HFFc6 (cell line): ENCODE measurements at regions not wholly inside any gene's neighbourhood (a gene's known extent, or its start where the extent isn't known, plus 50 kb on each side); places are given as distances from the start of the nearest gene placed in this dataset.

Source experiments
- DNase-seq: peaks from one replicate; pipeline ENCODE4 v3.0.0-alpha.2; 2018
- H3K27ac Mint-ChIP-seq: 2 replicates; pipeline ENCODE4 v1.8.0; 2020; ENCODE audit warnings: mild to moderate bottlenecking, mixed read lengths
- H3K27me3 Mint-ChIP-seq: 2 replicates; pipeline ENCODE4 v1.8.0; 2021; ENCODE audit warnings: mild to moderate bottlenecking, moderate library complexity, mixed read lengths; ENCODE audit not compliant: insufficient read depth
- H3K36me3 Mint-ChIP-seq: 2 replicates; pipeline ENCODE4 v1.8.0; 2021; ENCODE audit warnings: low read depth, mixed read lengths
- H3K4me1 Mint-ChIP-seq: 2 replicates; pipeline ENCODE4 v1.8.0; 2020; ENCODE audit warnings: low read depth, mixed read lengths
- H3K4me3 Mint-ChIP-seq: 2 replicates; pipeline ENCODE4 v1.8.0; 2020; ENCODE audit warnings: mild to moderate bottlenecking, moderate library complexity, mixed read lengths
- H3K9me3 Mint-ChIP-seq: 2 replicates; pipeline ENCODE4 v1.8.0; 2020; ENCODE audit warnings: mild to moderate bottlenecking, mixed read lengths
- CTCF ChIP-seq: fragments of 200-600 bp; sonication (generic); IDR thresholded peaks from 2 replicates; pipeline ENCODE4 v1.5.0; 2021; ENCODE audit warnings: antibody characterized with exemption, mild to moderate bottlenecking

GRCh38 chr4:143083756-143084472 lies 100.8 kb upstream of the USP38 start:
- no peak for DNase-seq
- Mint-ChIP-seq H3K36me3 (no peaks in the 10 kb centered on the region), H3K9me3 (no peaks in the 10 kb centered on the region), H3K4me3 (no peak overlapping the region), H3K27ac (no peak overlapping the region; the same call in 1 of the 2 replicates), H3K27me3 (no peaks in the 10 kb centered on the region; the same call in 1 of the 2 replicates), H3K4me1 (peaks cover 6% of the 10 kb centered on the region; the same call in 1 of the 2 replicates)
- no peak for TF ChIP-seq CTCF

- H3K4me3 Mint-ChIP-seq: no peak overlapping the region
- no peaks in the 10 kb centered on the region for H3K36me3 Mint-ChIP-seq
- peaks cover 6% of the 10 kb centered on the region; the same call in 1 of the 2 replicates for H3K4me1 Mint-ChIP-seq
- no peak for TF ChIP-seq CTCF
- no peaks in the 10 kb centered on the region for H3K9me3 Mint-ChIP-seq
- DNase-seq: no peak
- H3K27me3 Mint-ChIP-seq: no peaks in the 10 kb centered on the region; the same call in none of the 2 replicates
- no peak overlapping the region for H3K27ac Mint-ChIP-seq
These were observed 100.2 kb upstream of the USP38 start for GRCh38 chr4:143084566-143084965.

- H3K9me3 Mint-ChIP-seq: no peaks in the 10 kb centered on the region
- H3K4me1 Mint-ChIP-seq: peaks cover 6% of the 10 kb centered on the region; the same call in 1 of the 2 replicates
- no peaks in the 10 kb centered on the region; the same call in none of the 2 replicates for H3K27me3 Mint-ChIP-seq
- H3K4me3 Mint-ChIP-seq: no peak overlapping the region
- TF ChIP-seq CTCF: peak; percentile 67
- DNase-seq: no peak
- no peak overlapping the region for H3K27ac Mint-ChIP-seq
- no peaks in the 10 kb centered on the region for H3K36me3 Mint-ChIP-seq
These were observed 99.5 kb upstream of the USP38 start for GRCh38 chr4:143085224-143085623.

GRCh38 chr4:143085659-143086058 lies 99.1 kb upstream of the USP38 start:
- H3K4me3 Mint-ChIP-seq: no peak overlapping the region
- no peak for TF ChIP-seq CTCF

GRCh38 chr4:143089291-143089690 lies 95.4 kb upstream of the USP38 start:
- peaks cover under 1% of the 10 kb centered on the region; the same call in 1 of the 2 replicates for H3K4me1 Mint-ChIP-seq

More at GRCh38 chr4:143085659-143086058, 99.1 kb upstream of the USP38 start:
- Mint-ChIP-seq H3K36me3 (no peaks in the 10 kb centered on the region), H3K9me3 (no peaks in the 10 kb centered on the region; the same call in 1 of the 2 replicates), H3K4me1 (peaks cover 6% of the 10 kb centered on the region; the same call in 1 of the 2 replicates), H3K27ac (no peak overlapping the region), H3K27me3 (peaks cover 2% of the 10 kb centered on the region)
- no peak for DNase-seq

More at GRCh38 chr4:143089291-143089690, 95.4 kb upstream of the USP38 start:
- no peaks in the 10 kb centered on the region for H3K36me3 Mint-ChIP-seq
- H3K27ac Mint-ChIP-seq: no peak overlapping the region
- DNase-seq: no peak
- peaks cover 4% of the 10 kb centered on the region for H3K27me3 Mint-ChIP-seq
- H3K9me3 Mint-ChIP-seq: no peaks in the 10 kb centered on the region; the same call in 1 of the 2 replicates
- no peak for TF ChIP-seq CTCF
- H3K4me3 Mint-ChIP-seq: no peak overlapping the region
